Activated CD8-positive, alpha-beta memory T cell treated with anti-CD3 and anti-CD28 coated beads, Interleukin-2, amount 10 ng/mL, durations not matched to agents 7 days and 5 days (primary cell): ENCODE measurements at regions not wholly inside any gene's neighbourhood (a gene's known extent, or its start where the extent isn't known, plus 50 kb on each side); places are given as distances from the start of the nearest gene placed in this dataset.

ENCODE experiments used
- ATAC-seq: fragments of 150-1000 bp; cut with Tn5 transposase; one replicate; pipeline ENCODE4 v1.10.0; 2021; ENCODE audit warnings: moderate library complexity
- CTCF ChIA-PET: fragments of 350-600 bp; sonication (Branson Sonifier 250); formaldehyde crosslinking; loops from one replicate; lab custom pipeline; 2021; ENCODE audit warnings: antibody characterized with exemption; lab: Charles Lee
- DNase-seq: peaks from one replicate; pipeline ENCODE4 v3.0.0-alpha.2; 2020
- H3K27ac Mint-ChIP-seq: one replicate; pipeline ENCODE4 v1.8.0; 2021; ENCODE audit warnings: mild to moderate bottlenecking, mixed read lengths
- H3K27me3 Mint-ChIP-seq: one replicate; pipeline ENCODE4 v1.8.0; 2021; ENCODE audit warnings: mixed read lengths
- H3K36me3 Mint-ChIP-seq: one replicate; pipeline ENCODE4 v1.8.0; 2021; ENCODE audit warnings: mild to moderate bottlenecking, mixed read lengths
- H3K4me1 Mint-ChIP-seq: one replicate; pipeline ENCODE4 v1.8.0; 2021; ENCODE audit warnings: mixed read lengths
- H3K4me3 Mint-ChIP-seq: one replicate; pipeline ENCODE4 v1.8.0; 2021; ENCODE audit warnings: mild to moderate bottlenecking, moderate library complexity, mixed read lengths
- H3K9me3 Mint-ChIP-seq: one replicate; pipeline ENCODE4 v1.8.0; 2022; ENCODE audit warnings: low read depth, mixed read lengths

- no peaks in the 10 kb centered on the region for H3K9me3 Mint-ChIP-seq
- H3K4me3 Mint-ChIP-seq = no peak overlapping the region
- DNase-seq (no peak), ATAC-seq (no peak)
- H3K27me3 Mint-ChIP-seq = no peaks in the 10 kb centered on the region
- no peaks in the 10 kb centered on the region for H3K36me3 Mint-ChIP-seq
- H3K4me1 Mint-ChIP-seq = no peaks in the 10 kb centered on the region
- H3K27ac Mint-ChIP-seq = no peak overlapping the region
- CTCF ChIA-PET = no interaction called here
Measured at GRCh38 chr2:40874380-40874779, 422.5 kb upstream of the SLC8A1 start.

- Mint-ChIP-seq H3K4me1 (no peaks in the 10 kb centered on the region), H3K27ac (no peak overlapping the region), H3K9me3 (peaks cover 4% of the 10 kb centered on the region), H3K4me3 (no peak overlapping the region), H3K36me3 (no peaks in the 10 kb centered on the region), H3K27me3 (no peaks in the 10 kb centered on the region)
- ATAC-seq = no peak
- no peak for DNase-seq
- CTCF ChIA-PET = no interaction called here
Measured at GRCh38 chr2:40877734-40878288, 425.9 kb upstream of the SLC8A1 start.

GRCh38 chr2:40879305-40879704, 427.4 kb upstream of the SLC8A1 start:
- no peaks in the 10 kb centered on the region for H3K4me1 Mint-ChIP-seq
- H3K27me3 Mint-ChIP-seq = no peaks in the 10 kb centered on the region
- H3K9me3 Mint-ChIP-seq = peaks cover 4% of the 10 kb centered on the region
- no peak for ATAC-seq
- no peaks in the 10 kb centered on the region for H3K36me3 Mint-ChIP-seq
- no peak overlapping the region for H3K27ac Mint-ChIP-seq
- no peak overlapping the region for H3K4me3 Mint-ChIP-seq
- CTCF ChIA-PET = no interaction called here
- DNase-seq = no peak

- DNase-seq = no peak
- no peaks in the 10 kb centered on the region for H3K4me1 Mint-ChIP-seq
- CTCF ChIA-PET = no interaction called here
- no peaks in the 10 kb centered on the region for H3K36me3 Mint-ChIP-seq
- H3K27me3 Mint-ChIP-seq = no peaks in the 10 kb centered on the region
- H3K27ac Mint-ChIP-seq = no peak overlapping the region
- H3K9me3 Mint-ChIP-seq = peaks cover 7% of the 10 kb centered on the region
- no peak overlapping the region for H3K4me3 Mint-ChIP-seq
- ATAC-seq = no peak
Measured at GRCh38 chr2:40886100-40886499, 434.2 kb upstream of the SLC8A1 start.

- Mint-ChIP-seq H3K9me3 (peaks cover 7% of the 10 kb centered on the region), H3K4me3 (no peak overlapping the region), H3K36me3 (no peaks in the 10 kb centered on the region), H3K27ac (no peak overlapping the region), H3K4me1 (no peaks in the 10 kb centered on the region), H3K27me3 (no peaks in the 10 kb centered on the region)
- CTCF ChIA-PET = no interaction called here
- ATAC-seq (no peak), DNase-seq (no peak)
Measured at GRCh38 chr2:40886655-40887054, 434.8 kb upstream of the SLC8A1 start.

GRCh38 chr2:40896358-40896757, 444.5 kb upstream of the SLC8A1 start:
- Mint-ChIP-seq H3K9me3 (peaks cover 6% of the 10 kb centered on the region), H3K27ac (no peak overlapping the region), H3K4me1 (no peaks in the 10 kb centered on the region), H3K36me3 (no peaks in the 10 kb centered on the region), H3K4me3 (no peak overlapping the region), H3K27me3 (no peaks in the 10 kb centered on the region)
- no peak for ATAC-seq
- no peak for DNase-seq
- CTCF ChIA-PET = no interaction called here

GRCh38 chr2:40914666-40915065, 462.8 kb upstream of the SLC8A1 start:
- DNase-seq = no peak
- H3K27ac Mint-ChIP-seq = no peak overlapping the region
- ATAC-seq = no peak
- no peaks in the 10 kb centered on the region for H3K36me3 Mint-ChIP-seq
- no peak overlapping the region for H3K4me3 Mint-ChIP-seq
- no peaks in the 10 kb centered on the region for H3K4me1 Mint-ChIP-seq
- H3K9me3 Mint-ChIP-seq = peaks cover 2% of the 10 kb centered on the region
- no peaks in the 10 kb centered on the region for H3K27me3 Mint-ChIP-seq
- CTCF ChIA-PET = no interaction called here

- Mint-ChIP-seq H3K4me3 (no peak overlapping the region), H3K36me3 (no peaks in the 10 kb centered on the region), H3K27me3 (no peaks in the 10 kb centered on the region), H3K4me1 (no peaks in the 10 kb centered on the region), H3K27ac (no peak overlapping the region), H3K9me3 (no peaks in the 10 kb centered on the region)
- ATAC-seq (no peak), DNase-seq (no peak)
- CTCF ChIA-PET = no interaction called here
Measured at GRCh38 chr2:40915651-40916050, 463.8 kb upstream of the SLC8A1 start.

GRCh38 chr2:40935349-40935748, 483.5 kb upstream of the SLC8A1 start:
- no peak for DNase-seq
- ATAC-seq = no peak
- Mint-ChIP-seq H3K4me1 (no peaks in the 10 kb centered on the region), H3K27me3 (no peaks in the 10 kb centered on the region), H3K4me3 (no peak overlapping the region), H3K27ac (no peak overlapping the region), H3K9me3 (peaks cover 2% of the 10 kb centered on the region), H3K36me3 (no peaks in the 10 kb centered on the region)
- CTCF ChIA-PET = no interaction called here

- CTCF ChIA-PET = no interaction called here
Measured at GRCh38 chr2:40937284-40937683, 485.4 kb upstream of the SLC8A1 start.

GRCh38 chr2:40953341-40953740, 501.5 kb upstream of the SLC8A1 start:
- no peak for DNase-seq
- CTCF ChIA-PET = no interaction called here

More at GRCh38 chr2:40937284-40937683, 485.4 kb upstream of the SLC8A1 start:
- H3K9me3 Mint-ChIP-seq = peaks cover 6% of the 10 kb centered on the region
- DNase-seq (no peak), ATAC-seq (no peak)
- no peaks in the 10 kb centered on the region for H3K27me3 Mint-ChIP-seq
- H3K4me1 Mint-ChIP-seq = no peaks in the 10 kb centered on the region
- H3K36me3 Mint-ChIP-seq = no peaks in the 10 kb centered on the region
- no peak overlapping the region for H3K27ac Mint-ChIP-seq
- no peak overlapping the region for H3K4me3 Mint-ChIP-seq

GRCh38 chr2:40955042-40955441, 503.2 kb upstream of the SLC8A1 start:
- H3K36me3 Mint-ChIP-seq = no peaks in the 10 kb centered on the region
- CTCF ChIA-PET = no interaction called here
- DNase-seq = no peak
- no peak for ATAC-seq
- H3K4me1 Mint-ChIP-seq = no peaks in the 10 kb centered on the region
- H3K4me3 Mint-ChIP-seq = no peak overlapping the region
- peaks cover 7% of the 10 kb centered on the region for H3K9me3 Mint-ChIP-seq
- no peaks in the 10 kb centered on the region for H3K27me3 Mint-ChIP-seq
- no peak overlapping the region for H3K27ac Mint-ChIP-seq

More at GRCh38 chr2:40953341-40953740, 501.5 kb upstream of the SLC8A1 start:
- ATAC-seq = no peak
- no peak overlapping the region for H3K4me3 Mint-ChIP-seq
- no peaks in the 10 kb centered on the region for H3K4me1 Mint-ChIP-seq
- peaks cover 7% of the 10 kb centered on the region for H3K9me3 Mint-ChIP-seq
- no peaks in the 10 kb centered on the region for H3K27me3 Mint-ChIP-seq
- H3K27ac Mint-ChIP-seq = no peak overlapping the region
- H3K36me3 Mint-ChIP-seq = no peaks in the 10 kb centered on the region

- ATAC-seq (no peak), DNase-seq (no peak)
- H3K4me1 Mint-ChIP-seq = no peaks in the 10 kb centered on the region
- H3K9me3 Mint-ChIP-seq = peaks cover 7% of the 10 kb centered on the region
- no peak overlapping the region for H3K4me3 Mint-ChIP-seq
- no peak overlapping the region for H3K27ac Mint-ChIP-seq
- H3K27me3 Mint-ChIP-seq = no peaks in the 10 kb centered on the region
- CTCF ChIA-PET = no interaction called here
- no peaks in the 10 kb centered on the region for H3K36me3 Mint-ChIP-seq
Measured at GRCh38 chr2:40955635-40956034, 503.7 kb upstream of the SLC8A1 start.

- Mint-ChIP-seq H3K9me3 (peaks cover 5% of the 10 kb centered on the region), H3K27me3 (no peaks in the 10 kb centered on the region), H3K4me3 (no peak overlapping the region), H3K27ac (no peak overlapping the region), H3K4me1 (no peaks in the 10 kb centered on the region), H3K36me3 (no peaks in the 10 kb centered on the region)
- no peak for ATAC-seq
- CTCF ChIA-PET = no interaction called here
- no peak for DNase-seq
Measured at GRCh38 chr2:40957508-40957907, 505.6 kb upstream of the SLC8A1 start.

- no peaks in the 10 kb centered on the region for H3K27me3 Mint-ChIP-seq
- peaks cover 8% of the 10 kb centered on the region for H3K9me3 Mint-ChIP-seq
- no peak overlapping the region for H3K4me3 Mint-ChIP-seq
- H3K36me3 Mint-ChIP-seq = no peaks in the 10 kb centered on the region
- H3K4me1 Mint-ChIP-seq = no peaks in the 10 kb centered on the region
- CTCF ChIA-PET = no interaction called here
- no peak overlapping the region for H3K27ac Mint-ChIP-seq
- ATAC-seq (no peak), DNase-seq (no peak)
Measured at GRCh38 chr2:40962026-40962425, 510.1 kb upstream of the SLC8A1 start.
